ENCODE measurements at regions not wholly inside any gene's neighbourhood (a gene's known extent, or its start where the extent isn't known, plus 50 kb on each side); places are given as distances from the start of the nearest gene placed in this dataset.
A peak's percentile ranks its signal among the peaks of the same experiment; 100 is the strongest.

GRCh38 chr1:18549906-18550305, 69.2 kb downstream of the KLHDC7A start:
- H3K4me3 ChIP-seq (ENCODE audit: control insufficient read depth, low read depth, low read length), result no peak overlapping the region
- DNase-seq (ENCODE audit: low read depth), result no peak
- TF ChIP-seq CTCF (IDR thresholded peaks at IDR 0.05; ENCODE audit: control insufficient read depth, insufficient read depth, low read depth, low read length, missing control alignments), result no peak

- no peak for TF ChIP-seq CTCF (IDR thresholded peaks at IDR 0.05; ENCODE audit: control insufficient read depth, insufficient read depth, low read depth, low read length, missing control alignments)
- no peak overlapping the region for H3K4me3 ChIP-seq (ENCODE audit: control insufficient read depth, low read depth, low read length)
- no peak for DNase-seq (ENCODE audit: low read depth)
Measured at GRCh38 chr1:18552631-18553030, 71.9 kb downstream of the KLHDC7A start.

- no peak overlapping the region for H3K4me3 ChIP-seq (ENCODE audit: control insufficient read depth, low read depth, low read length)
- no peak for TF ChIP-seq CTCF (IDR thresholded peaks at IDR 0.05; ENCODE audit: control insufficient read depth, insufficient read depth, low read depth, low read length, missing control alignments)
- DNase-seq (ENCODE audit: low read depth), result no peak
Measured at GRCh38 chr1:18553388-18553787, 72.7 kb downstream of the KLHDC7A start.

GRCh38 chr1:18554099-18554498, 73.4 kb downstream of the KLHDC7A start:
- no peak for TF ChIP-seq CTCF (IDR thresholded peaks at IDR 0.05; ENCODE audit: control insufficient read depth, insufficient read depth, low read depth, low read length, missing control alignments)
- no peak overlapping the region for H3K4me3 ChIP-seq (ENCODE audit: control insufficient read depth, low read depth, low read length)
- DNase-seq (ENCODE audit: low read depth), result no peak

- DNase-seq (ENCODE audit: low read depth), result no peak
- TF ChIP-seq CTCF (IDR thresholded peaks at IDR 0.05; ENCODE audit: control insufficient read depth, insufficient read depth, low read depth, low read length, missing control alignments), result no peak
- H3K4me3 ChIP-seq (ENCODE audit: control insufficient read depth, low read depth, low read length), result no peak overlapping the region
Measured at GRCh38 chr1:18554597-18554996, 73.9 kb downstream of the KLHDC7A start.

- no peak for TF ChIP-seq CTCF (IDR thresholded peaks at IDR 0.05; ENCODE audit: control insufficient read depth, insufficient read depth, low read depth, low read length, missing control alignments)
- no peak for DNase-seq (ENCODE audit: low read depth)
- no peak overlapping the region for H3K4me3 ChIP-seq (ENCODE audit: control insufficient read depth, low read depth, low read length)
Measured at GRCh38 chr1:18555036-18555435, 74.3 kb downstream of the KLHDC7A start.

GRCh38 chr1:18556364-18556763, 74.3 kb upstream of the PAX7 start:
- DNase-seq (ENCODE audit: low read depth), result no peak
- peak; percentile 44 for TF ChIP-seq CTCF (IDR thresholded peaks at IDR 0.05; ENCODE audit: control insufficient read depth, insufficient read depth, low read depth, low read length, missing control alignments)
- H3K4me3 ChIP-seq (ENCODE audit: control insufficient read depth, low read depth, low read length), result no peak overlapping the region

All from AG09309 (cell line).